GM23248 (cell line): ENCODE measurements at regions not wholly inside any gene's neighbourhood (a gene's known extent, or its start where the extent isn't known, plus 50 kb on each side); places are given as distances from the start of the nearest gene placed in this dataset.

Source experiments
- EZH2 ChIP-seq: fragments of 200-600 bp; sonication (generic); IDR thresholded peaks from 2 replicates; pipeline ENCODE4 v1.6.1; 2018; ENCODE audit warnings: antibody characterized with exemption, mild to moderate bottlenecking; ENCODE audit not compliant: insufficient read depth, poor library complexity, severe bottlenecking
- EZH2phosphoT487 ChIP-seq: fragments of 200-600 bp; sonication (generic); IDR thresholded peaks from 2 replicates; pipeline ENCODE4 v1.6.1; 2018; ENCODE audit warnings: antibody characterized with exemption, moderate library complexity, mild to moderate bottlenecking, low read depth; ENCODE audit not compliant: insufficient read depth

DNA sequence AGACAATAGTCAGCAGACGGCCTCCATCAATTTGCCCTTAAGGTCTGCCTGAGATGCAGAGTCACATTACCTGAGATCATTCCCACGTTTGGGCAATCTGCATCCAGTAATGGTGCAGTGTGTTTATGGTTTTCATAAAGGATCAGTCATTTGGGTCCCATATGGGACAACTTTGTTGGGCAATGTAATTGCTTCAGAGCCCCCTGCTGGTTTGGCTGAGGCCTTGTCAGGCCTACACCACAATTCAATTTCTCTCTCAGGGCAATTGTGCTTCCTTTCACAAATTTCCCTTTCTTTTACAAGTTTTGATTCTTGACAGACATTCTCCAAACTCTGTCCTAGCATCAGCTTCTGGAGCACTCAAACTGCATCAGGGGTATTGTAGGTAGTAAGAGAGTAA is 191.2 kb upstream of the SSTR1 start:
- TF ChIP-seq EZH2phosphoT487, result no peak
- TF ChIP-seq EZH2, result no peak
